ENCODE measurements at regions not wholly inside any gene's neighbourhood (a gene's known extent, or its start where the extent isn't known, plus 50 kb on each side); places are given as distances from the start of the nearest gene placed in this dataset.

DNA sequence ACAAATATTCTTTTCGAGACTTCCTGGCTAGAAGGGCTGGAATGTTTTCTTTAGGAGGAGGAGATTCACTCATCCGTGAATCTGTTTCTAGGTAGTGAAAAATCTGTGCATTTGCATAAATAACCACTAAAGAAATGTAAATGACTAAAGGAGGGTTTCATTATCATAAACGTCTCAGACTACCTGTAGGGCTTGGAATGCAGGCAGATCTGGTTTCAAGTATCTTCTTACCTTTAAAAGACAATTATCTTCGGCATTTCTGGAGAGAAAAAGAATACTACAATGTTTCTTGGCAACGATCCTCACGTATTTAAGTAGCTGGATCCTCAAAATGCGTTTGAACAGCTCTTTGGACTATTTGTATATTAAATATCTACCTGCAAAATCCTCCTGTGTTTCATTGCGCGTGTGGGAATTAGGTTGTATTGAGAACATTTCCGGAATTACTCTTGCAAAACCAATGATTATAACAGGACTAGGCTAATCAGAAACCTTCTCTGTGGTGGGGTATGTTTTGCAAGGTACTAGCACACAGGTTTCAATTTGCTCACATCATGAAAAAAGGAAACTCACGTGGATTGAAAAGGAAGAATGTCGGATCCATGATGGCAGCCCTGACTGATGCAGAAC lies 291.1 kb upstream of the ARGLU1 start:
- H3K4me3 ChIP-seq (ENCODE audit: low read depth, low read length): no peak overlapping the region

DNA sequence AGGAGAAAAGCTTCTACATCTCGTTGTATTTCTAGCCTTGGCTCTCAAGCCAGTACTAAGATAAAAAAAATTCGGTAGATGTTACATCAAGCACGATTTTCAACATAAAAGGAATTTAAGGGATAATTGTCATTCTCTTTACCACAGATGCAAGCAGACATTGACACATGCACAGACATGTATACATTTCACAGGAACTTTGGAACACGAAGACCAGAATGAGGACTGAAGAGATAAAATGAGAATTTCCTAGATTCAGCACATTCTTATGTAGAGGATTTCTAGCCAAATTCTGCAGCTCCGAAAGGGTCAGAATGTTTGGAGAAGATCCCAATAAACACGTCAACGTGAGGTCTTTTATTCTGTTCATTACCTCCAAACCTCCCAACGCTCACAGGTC lies 284.5 kb upstream of the ARGLU1 start:
- no peak overlapping the region for H3K4me3 ChIP-seq (ENCODE audit: low read depth, low read length)

DNA sequence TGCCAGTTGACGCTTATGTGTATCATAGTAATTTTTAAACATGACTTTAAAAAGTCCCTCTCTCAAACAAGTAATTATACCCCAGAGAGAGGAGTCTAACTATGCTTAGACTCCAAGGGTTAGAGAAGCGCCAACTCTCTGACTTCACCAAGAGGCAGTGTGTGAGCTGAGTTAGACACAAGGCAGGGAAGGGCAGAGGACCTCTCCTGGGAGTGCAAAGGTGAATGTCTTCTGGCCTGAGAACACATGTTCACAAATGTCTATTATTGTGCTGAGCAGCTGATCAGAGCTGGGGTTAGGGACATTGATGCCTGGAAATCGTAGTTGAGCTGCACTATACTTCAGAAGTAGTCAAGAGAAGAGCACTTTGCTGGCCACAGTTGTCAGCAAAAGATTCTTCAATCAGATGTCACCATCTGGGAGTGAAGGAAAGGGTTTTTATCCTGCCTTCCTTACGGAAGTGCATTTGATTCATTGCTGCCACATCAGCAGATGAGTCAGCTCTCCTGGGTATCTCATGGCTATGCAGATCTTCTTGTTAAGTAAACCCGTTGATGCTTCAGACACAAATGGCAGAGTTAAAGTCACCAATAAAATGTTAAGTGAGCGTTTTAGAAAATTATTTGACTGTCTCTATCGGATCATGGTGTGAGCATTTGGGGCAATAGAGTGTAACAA lies 283.2 kb upstream of the ARGLU1 start:
- H3K4me3 ChIP-seq (ENCODE audit: low read depth, low read length): no peak overlapping the region

DNA sequence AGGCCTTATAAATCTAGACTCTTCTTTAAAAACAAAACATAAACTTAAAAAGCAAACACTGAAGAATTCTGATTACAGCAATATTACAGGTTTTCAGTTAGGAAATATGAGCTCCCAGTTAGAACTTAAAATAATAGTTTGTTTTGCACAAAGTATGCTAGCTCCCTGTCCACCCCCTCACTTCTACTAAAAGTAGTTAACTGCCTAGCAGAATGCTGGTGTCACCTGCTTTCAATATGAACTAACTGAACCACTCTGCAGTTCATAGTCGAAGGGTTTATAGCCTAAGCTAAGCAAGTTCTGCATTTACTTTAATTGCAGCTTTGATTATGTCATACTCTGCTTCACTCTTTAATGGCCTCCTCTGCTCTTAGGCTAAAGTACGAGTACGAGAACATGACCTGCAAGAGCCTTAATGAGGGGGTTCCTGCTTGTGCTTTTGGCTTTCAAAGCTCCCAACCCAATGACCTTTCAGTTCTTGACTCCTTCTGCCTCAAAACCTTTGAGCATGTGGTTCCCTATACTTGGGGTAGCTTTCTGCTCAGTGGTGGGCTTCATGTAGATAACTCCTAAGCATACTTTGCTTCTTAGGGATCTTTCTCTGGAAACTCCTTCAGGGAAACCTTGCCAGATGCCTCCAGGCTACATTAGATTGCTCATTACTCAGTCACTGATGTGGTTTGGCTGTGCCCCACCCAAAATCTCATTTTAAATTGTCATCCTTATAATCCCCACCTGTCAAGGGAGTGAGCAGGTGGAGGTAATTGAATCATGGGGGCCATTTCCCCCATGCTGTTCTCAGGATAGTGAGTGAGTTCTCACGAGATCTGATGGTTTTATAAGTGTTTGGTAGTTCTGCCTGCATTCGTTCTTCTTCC lies 278.9 kb upstream of the ARGLU1 start:
- no peak overlapping the region for H3K4me3 ChIP-seq (ENCODE audit: low read depth, low read length)

DNA sequence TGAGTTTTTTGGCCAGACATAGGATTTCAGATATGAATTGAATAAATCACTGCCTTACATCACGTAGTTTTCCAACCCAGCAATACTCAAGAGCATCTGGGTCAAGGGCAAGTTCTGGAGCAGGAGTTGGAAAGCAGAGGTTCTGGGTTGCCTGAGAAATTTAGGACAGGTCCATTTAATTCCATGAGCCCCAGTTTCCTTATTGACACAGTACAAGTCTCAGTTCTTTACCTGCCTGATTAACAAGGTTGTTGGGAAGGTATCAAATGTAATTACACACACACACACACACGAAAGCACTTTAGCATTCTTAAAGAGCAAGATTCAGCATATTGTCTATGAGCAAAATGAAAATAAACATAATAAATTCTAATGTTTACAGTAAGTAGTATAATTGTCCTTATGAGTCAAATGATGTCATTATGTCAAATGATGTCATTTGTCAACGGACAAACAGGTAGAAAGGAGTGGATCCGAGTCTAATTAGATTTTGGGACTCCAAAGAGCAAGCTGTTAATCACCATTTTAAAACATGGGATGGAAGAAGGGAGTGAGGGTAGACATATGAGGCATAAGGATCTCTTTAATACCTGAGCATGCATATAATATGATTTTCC lies 268.4 kb upstream of the ARGLU1 start:
- H3K4me3 ChIP-seq (ENCODE audit: low read depth, low read length): no peak overlapping the region

GRCh38 chr13:106835477-106835876 lies 267.5 kb upstream of the ARGLU1 start:
- no peak overlapping the region for H3K4me3 ChIP-seq (ENCODE audit: low read depth, low read length)

DNA sequence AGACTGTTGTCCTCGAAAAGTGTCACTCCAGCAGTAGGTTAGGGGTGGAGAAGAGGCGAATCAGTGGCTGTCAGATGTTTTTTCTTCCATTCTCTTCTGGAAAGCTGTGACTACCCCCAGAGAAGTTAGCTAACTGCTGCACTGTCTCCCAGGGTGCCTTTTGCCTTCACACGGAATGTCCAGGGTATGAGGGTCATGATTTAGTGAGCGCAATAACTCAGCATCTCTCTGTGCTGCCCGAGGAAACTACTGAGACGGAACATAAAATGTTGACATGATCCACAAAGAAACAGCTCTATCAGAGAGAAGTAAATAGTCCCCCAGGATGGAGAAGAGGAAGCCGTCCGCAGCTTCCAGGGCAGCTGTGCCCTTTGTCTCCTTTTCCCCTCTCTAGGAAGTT lies 254.0 kb upstream of the ARGLU1 start:
- no peak overlapping the region for H3K4me3 ChIP-seq (ENCODE audit: low read depth, low read length)

DNA sequence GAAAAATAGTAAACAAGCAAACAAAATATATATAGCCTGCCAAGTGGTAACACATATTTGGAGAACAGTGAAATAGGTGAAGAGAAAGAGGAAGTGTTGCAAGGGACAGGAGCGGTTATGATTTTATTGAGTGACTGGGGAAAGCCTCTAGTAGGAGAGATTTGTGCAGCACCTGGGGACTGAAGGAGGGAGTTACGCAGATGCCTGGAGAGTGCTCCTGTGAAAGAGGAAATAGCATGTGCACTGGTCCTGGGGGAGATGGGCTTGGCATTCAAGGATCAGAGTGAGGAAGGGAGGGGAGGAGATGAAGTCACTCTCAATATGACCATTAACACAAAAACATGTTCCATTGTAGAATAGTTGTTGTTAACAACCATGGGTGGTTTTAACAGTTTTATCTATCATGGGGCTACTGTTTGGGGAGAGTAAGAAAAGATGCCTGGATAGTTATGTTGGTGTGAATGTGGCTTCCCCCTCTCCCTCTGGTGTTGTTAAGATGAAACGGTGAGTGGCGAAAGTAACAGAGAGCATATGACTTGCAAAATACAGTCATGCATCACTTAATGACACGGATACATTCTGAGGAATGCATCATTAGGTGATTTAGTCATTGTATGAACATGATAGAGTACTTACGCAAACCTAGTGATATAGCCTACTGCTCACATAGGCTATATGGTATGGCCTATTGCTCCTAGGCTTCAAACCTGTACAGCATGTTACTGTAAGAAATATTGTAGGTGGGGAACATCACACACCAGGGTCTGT lies 251.7 kb upstream of the ARGLU1 start:
- no peak overlapping the region for H3K4me3 ChIP-seq (ENCODE audit: low read depth, low read length)

DNA sequence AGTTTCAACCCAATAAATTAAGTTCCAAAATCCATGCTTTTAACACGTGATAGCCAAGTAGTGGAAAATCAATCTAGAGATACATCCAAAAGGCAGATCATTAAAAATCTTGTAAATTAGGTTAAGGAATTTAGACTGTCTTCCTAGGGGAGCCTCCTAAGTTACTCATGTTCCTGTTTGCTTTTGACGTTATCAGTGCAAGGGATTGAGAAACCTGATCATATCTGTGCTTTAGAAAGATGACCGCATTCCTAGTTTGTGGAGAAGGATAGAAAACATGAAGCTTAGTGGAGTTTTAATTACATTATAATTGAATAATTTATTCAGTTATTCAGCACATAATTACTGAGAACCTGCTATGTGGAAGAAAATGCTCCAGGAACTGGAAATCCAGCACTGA lies 251.0 kb upstream of the ARGLU1 start:
- H3K4me3 ChIP-seq (ENCODE audit: low read depth, low read length): no peak overlapping the region

DNA sequence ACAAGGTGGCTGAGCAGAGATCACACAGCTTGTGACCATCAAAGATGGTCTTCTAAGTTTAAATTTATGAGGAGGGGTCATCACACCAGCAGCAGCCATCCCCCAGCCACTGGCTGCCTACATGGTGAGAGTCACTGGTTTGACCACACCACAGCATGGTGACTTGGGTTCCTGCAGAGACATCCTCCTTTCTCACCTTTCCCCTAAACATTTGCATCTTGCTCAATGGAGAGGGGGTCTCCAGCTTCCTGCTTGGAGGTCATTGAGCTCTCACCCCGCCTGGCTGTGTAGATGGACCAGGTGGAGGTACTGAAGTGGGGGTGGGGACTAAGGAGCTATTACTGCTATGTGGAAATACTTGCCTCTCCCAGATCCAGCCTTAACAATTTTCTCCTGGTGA lies 247.6 kb upstream of the ARGLU1 start:
- H3K4me3 ChIP-seq (ENCODE audit: low read depth, low read length): no peak overlapping the region

GRCh38 chr13:106814463-106814862 lies 246.5 kb upstream of the ARGLU1 start:
- no peak overlapping the region for H3K4me3 ChIP-seq (ENCODE audit: low read depth, low read length)

DNA sequence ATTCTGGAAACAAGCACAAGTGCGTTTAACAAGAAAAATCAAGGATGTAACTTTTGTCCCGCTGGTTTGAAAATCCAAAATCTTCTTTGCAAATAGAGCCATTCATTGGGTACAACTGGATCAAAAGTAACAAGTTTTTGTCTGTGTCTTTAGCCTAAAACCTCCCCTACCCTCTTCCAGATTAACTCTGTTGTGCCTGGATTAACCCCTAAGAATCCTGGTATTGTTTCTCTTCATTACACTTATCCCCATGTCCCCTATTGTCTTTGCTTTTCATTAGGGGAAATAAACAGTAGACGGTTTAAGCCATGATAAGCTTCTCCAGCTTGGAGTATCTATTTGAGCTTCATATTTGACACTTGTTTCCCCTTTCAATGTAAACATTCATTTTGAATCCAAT lies 242.1 kb upstream of the ARGLU1 start:
- H3K4me3 ChIP-seq (ENCODE audit: low read depth, low read length): no peak overlapping the region

- no peak overlapping the region for H3K4me3 ChIP-seq (ENCODE audit: low read depth, low read length)
These were observed 237.1 kb upstream of the ARGLU1 start for GRCh38 chr13:106804991-106805390.

DNA sequence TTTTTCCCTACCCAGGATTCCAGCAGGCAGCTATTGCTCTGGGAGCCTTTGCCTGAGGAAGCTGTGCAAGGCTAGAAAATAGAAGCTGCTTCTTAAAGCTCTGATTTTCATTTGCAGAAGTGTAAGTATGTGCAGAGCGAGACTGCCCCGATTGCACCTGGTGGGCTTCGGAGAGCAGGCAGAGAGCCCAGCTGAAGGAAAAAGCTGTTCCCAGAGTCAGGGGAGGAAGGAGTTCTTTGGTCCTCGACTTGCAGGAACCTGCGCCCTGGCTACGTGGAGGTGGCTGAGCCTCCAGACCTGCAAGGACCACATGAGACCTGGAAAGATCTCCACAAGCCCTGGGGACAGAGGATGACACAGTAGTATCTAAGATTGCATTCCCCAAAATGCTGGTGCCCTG lies 235.0 kb upstream of the ARGLU1 start:
- no peak overlapping the region for H3K4me3 ChIP-seq (ENCODE audit: low read depth, low read length)

- no peak overlapping the region for H3K4me3 ChIP-seq (ENCODE audit: low read depth, low read length)
These were observed 231.9 kb upstream of the ARGLU1 start for GRCh38 chr13:106799781-106800335.

- H3K4me3 ChIP-seq (ENCODE audit: low read depth, low read length): no peak overlapping the region
These were observed 229.2 kb upstream of the ARGLU1 start for GRCh38 chr13:106797081-106797640.

GRCh38 chr13:106796280-106797047 lies 228.5 kb upstream of the ARGLU1 start:
- H3K4me3 ChIP-seq (ENCODE audit: low read depth, low read length): no peak overlapping the region

DNA sequence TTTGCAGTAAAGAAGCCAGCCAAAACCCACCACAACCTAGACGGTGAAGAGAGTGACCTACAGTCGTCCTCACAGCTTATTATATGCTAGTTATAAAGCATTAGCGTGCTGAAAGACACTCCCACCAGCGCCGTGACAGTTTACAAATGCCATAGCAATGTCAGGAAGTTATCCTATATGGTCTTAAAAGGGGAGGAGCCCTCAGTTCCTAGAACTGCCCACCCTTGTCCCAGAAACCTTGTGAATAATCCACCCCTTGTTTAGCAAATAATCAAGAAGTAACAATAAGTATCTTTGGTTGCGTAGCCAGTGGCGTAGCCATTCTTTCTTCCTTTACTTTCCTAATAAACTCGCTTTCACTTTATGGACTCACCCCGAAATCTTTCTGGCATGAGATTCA lies 227.9 kb upstream of the ARGLU1 start:
- H3K4me3 ChIP-seq (ENCODE audit: low read depth, low read length): no peak overlapping the region

DNA sequence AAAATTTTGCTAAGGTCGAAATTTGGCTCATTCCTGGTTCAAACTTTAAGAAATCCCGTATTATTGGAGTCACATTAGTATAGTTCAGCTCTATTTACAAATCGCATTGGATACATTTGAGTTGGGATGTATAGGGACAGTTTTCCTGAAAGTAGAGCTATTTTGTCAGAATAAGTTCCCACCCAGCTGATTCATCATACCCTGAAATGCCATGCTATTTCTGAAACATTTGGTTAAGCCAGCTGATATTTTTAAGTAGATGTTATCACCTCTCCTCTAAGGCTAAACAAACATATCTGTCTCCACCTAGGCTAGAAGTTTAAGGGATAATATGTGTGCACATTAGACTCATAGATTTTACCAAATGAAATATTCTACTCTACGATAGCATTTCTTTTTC lies 226.2 kb upstream of the ARGLU1 start:
- no peak overlapping the region for H3K4me3 ChIP-seq (ENCODE audit: low read depth, low read length)

Measured in iPS-11a (cell line).